HG03095 (cell line): ENCODE measurements at regions not wholly inside any gene's neighbourhood (a gene's known extent, or its start where the extent isn't known, plus 50 kb on each side); places are given as distances from the start of the nearest gene placed in this dataset.
"Not testable (repeated sequence)": the region's sequence is repeated elsewhere in the genome, so short reads cannot be mapped to it uniquely, and the experiment has no call there.

Experiments
- ATAC-seq: cut with Tn5 transposase; IDR thresholded peaks from one replicate; pipeline ENCODE4 v1.9.1; 2021; ENCODE audit warnings: moderate library complexity; ENCODE audit not compliant: unreplicated experiment

- no peak for ATAC-seq
Observed at GRCh38 chr1:79955966-79956365, 949.4 kb upstream of the ADGRL4 start.

- no peak for ATAC-seq
Observed at GRCh38 chr1:79950511-79950910, 944.0 kb upstream of the ADGRL4 start.

GRCh38 chr1:79945391-79945790 lies 938.9 kb upstream of the ADGRL4 start:
- no peak for ATAC-seq

DNA sequence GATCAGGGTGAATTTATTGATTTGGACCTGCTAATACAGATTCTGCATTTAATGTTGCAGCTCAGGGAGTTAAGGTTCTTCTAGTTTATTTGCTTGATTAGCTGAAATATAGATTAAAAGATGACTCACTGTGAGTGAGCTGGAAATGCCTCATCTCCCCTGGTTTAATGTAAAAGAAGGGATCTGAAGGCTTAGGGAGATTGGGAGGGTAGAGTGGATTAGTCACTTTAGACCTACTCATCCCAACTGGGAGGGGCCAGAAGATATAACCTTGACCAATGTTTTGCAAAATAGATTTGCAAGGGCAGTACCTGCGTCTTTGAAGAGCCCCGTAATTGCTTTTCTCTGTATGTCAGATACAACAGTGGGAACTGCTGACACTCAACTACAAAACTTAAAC lies 922.8 kb upstream of the ADGRL4 start:
- ATAC-seq, result no peak

- ATAC-seq, result no peak
Observed at GRCh38 chr1:79928901-79929300, 922.4 kb upstream of the ADGRL4 start.

- ATAC-seq, result no peak
Observed at GRCh38 chr1:79920960-79921669, 914.6 kb upstream of the ADGRL4 start.

DNA sequence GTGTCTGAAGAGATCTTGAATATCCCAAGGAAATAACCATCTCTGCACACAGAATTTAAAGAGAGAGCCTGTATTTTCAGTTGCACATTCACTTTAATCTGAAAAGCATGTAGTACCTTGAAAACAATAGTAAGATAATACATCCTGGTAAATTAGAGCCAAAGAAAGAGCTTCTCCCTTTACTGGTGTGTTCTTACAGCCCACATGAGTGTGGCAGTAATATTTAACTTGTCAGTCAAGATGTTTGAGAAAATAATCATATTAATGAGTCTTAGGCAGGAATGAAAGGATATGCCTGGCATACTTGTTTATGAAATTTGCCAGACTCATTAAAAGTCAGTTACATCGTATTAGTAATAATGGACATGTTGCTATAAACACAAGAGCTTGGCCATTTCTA lies 908.4 kb upstream of the ADGRL4 start:
- no peak for ATAC-seq

GRCh38 chr1:79912813-79913212 lies 906.3 kb upstream of the ADGRL4 start:
- ATAC-seq, result no peak

GRCh38 chr1:79903321-79903720 lies 896.8 kb upstream of the ADGRL4 start:
- no peak for ATAC-seq

GRCh38 chr1:79902418-79902817 lies 895.9 kb upstream of the ADGRL4 start:
- no peak for ATAC-seq

DNA sequence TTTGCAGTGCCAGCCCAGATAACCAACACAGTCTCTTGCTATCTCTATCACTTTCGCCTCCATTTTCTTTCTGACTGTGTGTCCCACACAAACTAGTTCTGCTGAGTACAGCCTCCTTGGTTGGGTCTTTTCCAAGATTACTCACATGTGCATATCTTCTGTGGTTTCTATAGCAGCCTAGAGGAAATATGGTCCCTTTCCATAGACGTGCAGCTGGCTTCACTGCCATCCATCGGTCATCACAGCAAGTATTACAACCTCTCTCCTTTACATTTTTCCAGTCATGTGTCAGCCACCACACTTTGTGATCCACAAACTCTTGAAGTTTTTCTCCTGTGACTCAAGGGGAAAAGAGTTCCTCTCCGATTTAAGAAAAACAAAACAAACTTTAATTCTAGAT lies 893.4 kb upstream of the ADGRL4 start:
- no peak for ATAC-seq

GRCh38 chr1:79896140-79896539 lies 889.6 kb upstream of the ADGRL4 start:
- ATAC-seq, result no peak

DNA sequence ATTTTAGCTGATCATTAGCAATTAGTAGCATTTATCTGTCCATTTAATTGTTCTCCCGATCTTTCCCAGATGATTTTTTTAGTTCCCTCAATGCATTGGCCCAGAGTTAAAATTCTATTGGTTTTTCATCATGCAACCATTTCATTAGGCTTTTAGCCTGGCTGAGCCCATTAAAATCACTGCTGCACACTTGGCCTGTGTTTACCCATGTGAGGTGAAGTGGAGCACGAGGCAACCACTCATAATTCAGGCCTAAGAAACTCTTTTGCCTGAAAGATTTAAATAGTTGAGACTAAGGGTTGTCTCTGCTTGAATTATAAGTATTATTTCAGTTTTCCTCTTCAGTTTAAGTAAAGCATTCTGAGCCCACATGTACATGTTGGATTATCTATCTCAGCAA lies 889.0 kb upstream of the ADGRL4 start:
- ATAC-seq, result no peak

DNA sequence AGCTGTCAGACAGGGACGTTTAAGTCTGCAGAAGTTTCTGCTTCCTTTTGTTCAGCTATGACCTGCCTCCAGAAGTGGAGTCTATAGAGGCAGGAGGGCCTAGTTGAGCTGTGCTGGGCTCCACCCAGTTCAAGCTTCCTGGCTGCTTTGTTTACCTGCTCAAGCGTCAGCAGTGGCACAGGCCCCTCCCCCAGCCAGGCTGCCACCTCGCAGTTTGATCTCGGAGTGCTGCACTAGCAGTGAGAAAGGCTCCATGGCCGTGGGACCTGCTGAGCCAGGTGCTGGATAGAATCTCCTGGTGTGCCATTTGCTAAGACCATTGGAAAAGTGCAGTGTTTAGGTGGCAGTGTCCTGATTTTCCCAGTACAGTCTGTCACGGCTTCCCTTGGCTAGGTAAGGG lies 887.6 kb upstream of the ADGRL4 start:
- not testable (repeated sequence) for ATAC-seq

- no peak for ATAC-seq
Observed at GRCh38 chr1:79887059-79887458, 880.5 kb upstream of the ADGRL4 start.

DNA sequence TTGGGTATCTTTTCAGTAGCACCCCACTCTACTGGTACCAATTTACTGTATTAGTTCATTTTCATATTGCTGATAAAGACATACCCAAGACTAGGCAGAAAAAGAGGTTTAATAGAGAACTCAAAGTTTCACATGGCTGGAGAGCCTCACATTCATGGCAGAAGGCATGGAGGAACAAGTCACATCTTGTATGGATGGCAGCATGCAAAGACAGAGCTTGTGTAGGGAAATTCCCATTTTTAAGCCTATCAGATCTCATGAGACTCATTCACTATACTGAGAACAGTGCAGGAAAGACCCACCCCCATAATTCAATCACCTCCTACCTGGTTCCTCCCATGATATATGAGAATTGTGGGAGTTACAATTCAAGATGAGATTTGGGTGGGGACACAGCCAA lies 878.6 kb upstream of the ADGRL4 start:
- no peak for ATAC-seq

DNA sequence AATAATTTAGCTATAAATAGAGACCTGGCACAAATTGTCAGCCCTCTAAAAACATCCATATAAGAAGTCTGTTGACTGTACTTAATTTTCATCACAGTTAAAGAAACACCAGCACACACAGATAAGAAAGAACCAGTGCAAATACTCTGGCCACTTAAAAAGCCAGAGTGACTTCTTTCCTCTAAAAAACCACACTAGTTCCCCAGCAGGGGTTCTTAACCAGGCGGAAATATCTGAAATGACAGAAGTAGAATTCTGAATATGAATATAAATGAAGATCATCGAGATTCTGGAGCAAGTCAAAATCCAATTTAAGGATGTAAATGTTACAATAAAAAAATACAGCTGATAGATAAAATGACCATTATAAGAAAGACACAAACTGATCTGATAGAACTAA lies 870.6 kb upstream of the ADGRL4 start:
- ATAC-seq, result no peak

GRCh38 chr1:79875187-79875586 lies 868.7 kb upstream of the ADGRL4 start:
- no peak for ATAC-seq

DNA sequence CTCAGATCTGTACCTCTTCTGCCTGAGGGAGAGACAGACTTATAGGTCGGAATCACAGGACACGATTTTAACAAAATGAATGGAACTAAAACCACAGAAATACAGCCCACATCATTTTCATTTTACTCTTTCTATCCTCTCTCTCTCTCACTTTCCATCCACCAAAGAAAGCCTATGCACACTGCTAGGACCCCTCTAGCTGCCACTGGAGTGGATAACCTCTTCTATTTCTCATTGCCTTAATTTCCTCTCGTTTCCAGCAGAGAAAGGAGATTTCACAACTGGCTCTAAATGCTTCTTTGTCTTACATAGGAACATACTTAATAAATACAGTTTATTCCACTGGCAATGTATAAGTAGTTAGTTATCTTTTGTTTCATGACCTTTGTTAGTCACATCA lies 867.8 kb upstream of the ADGRL4 start:
- no peak for ATAC-seq

GRCh38 chr1:79859212-79859948 lies 852.9 kb upstream of the ADGRL4 start:
- no peak for ATAC-seq

- no peak for ATAC-seq
Observed at GRCh38 chr1:79852004-79852403, 845.5 kb upstream of the ADGRL4 start.

GRCh38 chr1:79849388-79849787 lies 842.9 kb upstream of the ADGRL4 start:
- ATAC-seq, result no peak

GRCh38 chr1:79848316-79848715 lies 841.8 kb upstream of the ADGRL4 start:
- no peak for ATAC-seq
